Breast epithelium (tissue), 3 donors: ENCODE measurements at regions not wholly inside any gene's neighbourhood (a gene's known extent, or its start where the extent isn't known, plus 50 kb on each side); places are given as distances from the start of the nearest gene placed in this dataset.

Experiments used
- POLR2A ChIP-seq: fragments of 450-650 bp; IDR thresholded peaks from one replicate; pipeline ENCODE4 v1.6.1; 2016; ENCODE audit warnings: antibody characterized with exemption, mild to moderate bottlenecking, moderate library complexity
- POLR2AphosphoS5 ChIP-seq, 3 donors: sonication (generic); formaldehyde crosslinking; IDR thresholded peaks; one replicate each; pipeline ENCODE4 v1.6.1; 2017; ENCODE audit warnings: antibody characterized with exemption in 3 of 3
- TF ChIP-seq, protein P1 (sequence below), 3 donors: fragments of 450-650 bp; IDR thresholded peaks; one replicate each; pipeline ENCODE4 v1.5.1; 2016 to 2017; ENCODE audit warnings: antibody characterized with exemption in 3 of 3, mild to moderate bottlenecking in 3 of 3, moderate library complexity in 3 of 3

DNA sequence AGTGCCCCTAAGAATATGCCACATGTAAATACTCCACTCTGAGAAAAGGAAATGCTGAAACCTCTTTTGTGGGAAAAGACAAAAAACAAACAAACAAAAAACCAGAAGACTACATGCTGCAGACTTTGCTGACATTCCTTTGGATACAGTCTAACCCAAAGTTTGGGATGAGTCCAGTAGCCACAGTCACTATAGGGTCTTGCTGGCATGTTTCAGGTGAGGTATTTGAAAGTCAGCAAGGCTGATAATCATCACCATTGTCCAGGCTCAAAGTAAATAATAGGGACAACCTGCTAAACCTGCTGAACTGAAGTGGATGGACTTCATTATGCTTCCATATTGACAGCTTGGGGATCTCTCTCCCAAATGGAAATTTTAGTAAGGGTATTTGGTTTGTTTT, 1087.0 kb upstream of the LRRTM3 start:
- TF ChIP-seq POLR2A (no peak), POLR2AphosphoS5 (IDR thresholded peaks at IDR 0.05) (no peak)
- TF ChIP-seq, protein P1, sequence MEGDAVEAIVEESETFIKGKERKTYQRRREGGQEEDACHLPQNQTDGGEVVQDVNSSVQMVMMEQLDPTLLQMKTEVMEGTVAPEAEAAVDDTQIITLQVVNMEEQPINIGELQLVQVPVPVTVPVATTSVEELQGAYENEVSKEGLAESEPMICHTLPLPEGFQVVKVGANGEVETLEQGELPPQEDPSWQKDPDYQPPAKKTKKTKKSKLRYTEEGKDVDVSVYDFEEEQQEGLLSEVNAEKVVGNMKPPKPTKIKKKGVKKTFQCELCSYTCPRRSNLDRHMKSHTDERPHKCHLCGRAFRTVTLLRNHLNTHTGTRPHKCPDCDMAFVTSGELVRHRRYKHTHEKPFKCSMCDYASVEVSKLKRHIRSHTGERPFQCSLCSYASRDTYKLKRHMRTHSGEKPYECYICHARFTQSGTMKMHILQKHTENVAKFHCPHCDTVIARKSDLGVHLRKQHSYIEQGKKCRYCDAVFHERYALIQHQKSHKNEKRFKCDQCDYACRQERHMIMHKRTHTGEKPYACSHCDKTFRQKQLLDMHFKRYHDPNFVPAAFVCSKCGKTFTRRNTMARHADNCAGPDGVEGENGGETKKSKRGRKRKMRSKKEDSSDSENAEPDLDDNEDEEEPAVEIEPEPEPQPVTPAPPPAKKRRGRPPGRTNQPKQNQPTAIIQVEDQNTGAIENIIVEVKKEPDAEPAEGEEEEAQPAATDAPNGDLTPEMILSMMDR (IDR thresholded peaks at IDR 0.05), result no peak
